SKM-1 treated with dmso at 0.1 percent for 144 hours (cell line): ENCODE measurements at regions not wholly inside any gene's neighbourhood (a gene's known extent, or its start where the extent isn't known, plus 50 kb on each side); places are given as distances from the start of the nearest gene placed in this dataset.
"Not testable (repeated sequence)": the region's sequence is repeated elsewhere in the genome, so short reads cannot be mapped to it uniquely, and the experiment has no call there.

ENCODE experiments used
- DNase-seq: peaks from one replicate; lab custom pipeline; 2025; ENCODE audit not compliant: unreplicated experiment; lab: John Stamatoyannopoulos, UW

DNA sequence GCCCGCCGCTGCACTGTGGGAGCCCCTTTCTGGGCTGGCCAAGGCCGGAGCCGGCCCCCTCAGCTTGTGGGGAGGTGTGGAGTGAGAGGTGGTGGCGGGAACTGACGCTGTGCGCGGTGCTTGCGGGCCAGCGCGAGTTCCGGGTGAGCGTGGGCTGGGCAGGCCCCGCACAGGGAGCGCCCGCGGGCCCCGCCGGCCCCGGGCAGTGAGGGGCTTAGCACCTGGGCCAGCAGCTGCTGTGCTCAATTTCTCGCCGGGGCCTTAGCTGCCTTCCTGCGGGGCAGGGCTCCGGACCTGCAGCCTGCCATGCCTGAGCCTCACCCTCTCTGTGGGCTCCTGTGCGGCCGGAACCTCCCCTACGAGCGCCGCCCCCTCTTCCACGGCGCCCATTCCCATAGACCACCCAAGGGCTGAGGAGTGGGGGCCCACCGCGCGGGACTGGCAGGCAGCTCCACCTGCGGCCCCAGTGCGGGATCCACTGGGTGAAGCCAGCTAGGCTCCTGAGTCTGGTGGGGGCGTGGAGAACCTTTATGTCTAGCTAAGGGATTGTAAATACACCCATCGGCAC lies 1062.6 kb downstream of the TDRD15 start:
- not testable (repeated sequence) for DNase-seq

DNA sequence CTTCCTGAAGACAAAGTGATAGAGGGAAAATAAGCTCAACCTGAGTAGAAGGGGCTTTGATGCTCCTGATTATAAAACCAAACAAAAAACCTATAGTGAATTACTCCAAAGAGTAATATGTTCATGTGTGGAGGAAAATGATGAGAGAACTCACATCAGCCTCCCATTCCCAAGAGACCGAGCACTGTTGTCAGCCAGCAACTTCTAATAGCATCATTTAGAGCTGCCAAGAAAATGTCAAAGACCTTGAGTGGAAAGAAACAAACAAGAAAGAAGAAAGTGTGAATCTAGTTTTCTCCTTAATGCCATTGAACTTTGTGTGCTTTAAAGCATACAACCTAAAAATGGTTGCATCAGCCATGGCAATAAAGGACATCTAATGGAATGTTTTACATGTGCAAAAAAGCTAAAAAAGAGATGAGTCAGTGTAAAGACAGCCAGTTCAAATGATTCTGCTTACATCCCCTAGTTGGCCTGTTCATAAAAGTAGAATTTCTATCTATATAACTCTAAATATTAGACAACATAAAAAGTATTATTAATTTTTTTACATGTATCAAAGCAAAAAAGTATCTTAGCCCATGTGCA lies 1066.2 kb downstream of the TDRD15 start:
- DNase-seq: no peak

DNA sequence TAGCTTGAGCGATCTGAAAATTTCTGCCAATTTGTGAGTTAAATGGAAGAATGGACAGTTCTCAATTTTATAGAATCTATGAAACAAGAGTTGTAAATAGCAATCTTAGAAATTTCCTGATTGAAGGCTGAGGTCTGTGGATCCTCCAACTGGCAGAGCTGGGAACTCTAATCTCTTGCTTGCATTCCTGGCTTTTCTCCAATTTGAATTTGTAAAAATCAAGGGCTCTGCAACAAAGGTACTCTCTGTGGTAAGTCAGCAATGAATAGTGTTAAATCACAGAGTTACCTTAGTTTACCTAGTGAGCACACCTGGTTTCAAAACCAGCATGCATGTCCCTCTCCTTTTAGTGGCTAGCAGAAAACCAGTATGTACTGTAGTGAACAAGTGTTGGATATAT lies 1070.5 kb downstream of the TDRD15 start:
- no peak for DNase-seq

DNA sequence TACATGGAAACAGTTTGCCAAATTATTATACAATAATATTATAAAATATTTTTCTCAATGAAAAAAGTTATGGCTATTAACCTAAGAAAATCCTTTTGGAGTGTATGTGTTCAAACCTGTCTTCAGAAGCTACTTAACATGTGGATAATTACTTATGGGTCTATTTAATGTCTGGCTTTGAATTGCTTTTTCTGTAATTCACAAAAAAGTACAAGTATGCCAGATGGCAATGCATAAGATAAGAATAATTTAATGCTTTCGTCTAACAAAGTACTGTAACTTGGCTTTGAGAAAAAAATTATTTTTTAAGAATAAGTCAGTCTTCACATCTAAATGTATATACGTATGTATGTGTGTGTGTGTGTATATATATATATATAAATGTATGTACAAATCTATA lies 1073.0 kb downstream of the TDRD15 start:
- no peak for DNase-seq

DNA sequence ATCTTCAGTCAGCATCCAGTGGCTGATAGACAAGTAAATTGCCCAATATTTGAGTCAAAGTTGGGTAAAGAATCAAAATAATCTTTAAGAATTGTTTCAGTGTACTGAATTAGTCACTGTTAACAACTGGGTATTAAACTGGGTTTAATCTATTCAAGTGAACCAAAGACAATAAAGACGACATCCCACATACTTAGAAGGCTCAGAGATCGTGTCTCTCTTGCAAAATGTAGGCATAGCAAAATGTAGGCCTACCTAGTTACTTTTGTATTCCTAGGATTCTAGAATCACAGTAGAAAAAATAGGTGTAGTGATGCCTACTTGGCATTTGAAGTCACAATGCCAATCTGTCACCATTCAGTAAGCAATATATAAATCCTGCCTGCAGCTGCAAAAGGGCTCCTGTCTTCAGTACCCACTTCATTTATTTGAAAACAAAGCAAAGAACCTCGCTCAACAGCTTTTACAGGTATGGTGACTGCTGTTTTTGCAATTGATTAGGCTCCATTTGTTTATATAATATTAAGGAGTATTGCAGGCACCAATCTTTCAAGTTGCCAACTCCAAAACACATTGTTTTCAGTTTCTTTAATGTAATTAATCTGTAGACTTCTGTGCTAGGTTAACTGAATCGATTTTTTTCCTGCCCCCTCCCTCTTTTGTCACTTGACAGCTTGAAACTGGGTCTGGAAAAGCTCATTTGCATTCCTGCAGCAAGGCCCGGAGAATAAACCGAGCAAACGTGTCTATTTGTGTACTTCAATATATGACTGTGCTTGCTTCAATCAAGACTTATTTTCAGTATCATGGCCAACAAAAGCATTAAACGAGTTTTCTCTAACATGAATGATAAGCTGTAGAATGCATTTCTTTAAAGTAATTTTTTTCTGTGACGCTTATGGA lies 1074.9 kb downstream of the TDRD15 start:
- no peak for DNase-seq

DNA sequence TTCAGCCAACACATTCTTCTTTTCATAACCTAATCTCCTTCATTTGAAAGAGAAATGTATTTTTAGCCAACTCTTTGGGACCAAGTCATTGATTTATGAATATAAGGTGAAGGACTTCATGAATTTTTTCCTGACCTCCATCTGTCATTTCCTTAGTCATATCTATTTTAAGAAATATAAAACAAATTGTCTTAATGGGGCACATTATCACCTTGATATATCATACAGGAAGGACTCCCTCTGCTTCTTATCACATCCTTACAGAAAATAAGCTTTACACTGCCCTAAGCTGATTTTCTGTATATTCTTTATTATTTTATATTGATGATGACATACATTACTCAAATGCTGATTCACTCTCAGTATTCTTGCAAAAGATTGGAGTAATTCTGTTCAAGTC lies 1076.2 kb downstream of the TDRD15 start:
- no peak for DNase-seq

DNA sequence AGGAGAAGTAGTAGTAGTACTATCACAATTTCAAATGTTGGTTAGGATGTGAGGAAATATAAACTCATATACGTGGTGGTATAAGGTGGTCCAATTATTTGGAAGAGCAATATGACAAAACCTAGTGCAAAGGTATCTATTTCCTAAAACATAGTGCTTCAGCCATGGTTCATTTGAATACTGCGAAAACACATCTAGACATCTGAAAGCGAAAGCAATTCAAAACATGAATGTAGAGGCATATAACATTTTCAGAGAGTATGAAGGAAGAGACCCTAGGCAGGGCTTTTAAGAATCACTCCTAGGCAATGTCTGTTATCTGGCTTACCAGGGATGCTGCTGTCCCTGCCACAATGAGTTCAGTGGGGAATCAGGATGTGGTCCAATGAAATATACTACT lies 1085.8 kb downstream of the TDRD15 start:
- no peak for DNase-seq

DNA sequence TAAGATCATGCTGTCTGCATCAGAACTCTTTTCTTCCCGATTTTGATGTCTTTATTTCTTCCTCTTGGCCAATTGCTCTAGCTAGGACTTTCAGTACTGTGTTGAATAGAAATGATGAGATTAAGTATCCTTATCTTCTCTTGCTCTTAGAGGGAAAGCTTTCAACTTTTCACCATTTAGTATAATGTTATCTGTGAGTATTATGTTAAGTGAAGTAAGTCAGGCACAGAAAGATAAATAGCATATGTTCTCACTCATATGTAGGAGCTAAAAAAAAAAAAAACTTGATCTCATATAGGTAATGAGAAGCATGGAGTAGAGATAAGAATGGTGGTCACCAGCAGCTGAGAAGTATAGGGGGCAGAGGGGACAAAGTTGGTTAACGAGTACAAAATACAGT lies 1089.5 kb downstream of the TDRD15 start:
- no peak for DNase-seq

DNA sequence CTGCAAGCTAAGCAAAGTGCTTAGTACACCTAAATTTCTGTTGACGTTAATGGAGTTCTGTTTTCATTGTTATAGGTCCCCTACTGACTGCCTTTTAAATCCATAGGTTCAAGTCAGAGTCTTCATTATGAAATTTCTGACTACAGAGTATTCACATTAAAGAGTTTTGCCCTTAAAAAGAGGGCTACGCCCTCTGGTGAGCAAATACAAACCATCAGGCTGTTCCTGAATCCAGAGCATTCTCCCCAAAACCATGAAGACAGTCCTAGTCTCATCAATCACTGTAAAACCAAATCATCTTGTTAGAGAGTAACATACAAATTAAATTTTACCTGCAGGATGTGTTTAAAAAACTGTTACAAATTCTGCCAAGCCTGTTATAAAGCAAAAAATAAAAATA lies 1091.7 kb downstream of the TDRD15 start:
- no peak for DNase-seq

DNA sequence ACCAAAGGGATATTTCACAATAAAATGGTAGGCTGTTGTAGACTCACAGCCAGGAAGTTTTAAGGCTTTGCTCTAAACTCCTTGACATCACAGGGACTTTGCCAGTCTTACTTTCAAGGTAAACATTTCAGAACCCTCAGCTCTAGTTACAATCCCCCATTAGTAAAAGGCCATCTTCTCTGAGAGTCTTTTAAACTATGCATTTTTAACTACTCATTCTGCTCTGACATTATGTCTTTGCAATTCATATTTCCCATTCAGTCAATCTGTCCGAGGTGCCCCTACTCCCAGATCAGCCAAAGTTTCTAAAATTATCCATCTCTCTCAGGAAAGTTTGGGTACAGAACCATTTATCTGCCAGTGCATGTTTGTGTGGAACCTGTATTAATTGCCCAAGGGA lies 1094.1 kb downstream of the TDRD15 start:
- no peak for DNase-seq

DNA sequence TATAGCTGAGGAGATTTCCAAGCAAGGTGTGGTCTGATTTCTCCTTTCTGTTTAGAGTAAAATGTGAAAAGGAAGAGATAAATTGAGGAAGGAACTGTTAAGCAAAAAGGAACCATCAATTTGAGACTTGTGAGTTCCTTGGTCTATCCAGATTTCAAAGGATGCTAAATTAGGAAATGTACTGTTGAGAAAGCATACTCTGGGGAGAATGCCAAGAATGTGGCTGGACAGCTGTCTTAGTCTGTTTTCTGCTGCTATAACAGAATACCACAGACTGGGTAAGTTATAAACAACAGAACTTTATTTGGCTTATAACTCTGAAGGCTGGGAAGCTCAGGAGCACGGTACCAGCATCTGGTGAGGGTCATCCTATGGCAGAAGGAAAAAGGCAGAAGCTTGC lies 1097.2 kb downstream of the TDRD15 start:
- DNase-seq: peak; percentile 53

DNA sequence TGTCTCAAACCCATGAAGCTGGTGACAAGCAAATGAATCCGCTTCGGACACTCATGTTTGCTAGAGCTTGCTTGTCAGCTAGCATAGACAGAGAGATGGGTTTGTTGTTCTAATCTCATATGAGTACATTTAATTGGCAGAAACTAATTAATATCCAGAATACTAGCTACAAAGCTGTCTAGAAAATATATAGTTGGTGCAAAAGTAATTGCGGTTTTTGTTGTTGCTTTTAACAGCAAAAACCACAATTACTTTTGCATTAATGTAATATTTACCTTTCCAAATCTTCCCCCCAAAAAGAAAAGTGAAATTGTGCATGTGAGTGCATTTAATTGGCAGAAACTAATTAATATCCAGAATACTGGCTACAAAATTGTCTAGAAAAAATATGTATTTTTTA lies 1115.2 kb downstream of the TDRD15 start:
- no peak for DNase-seq

DNA sequence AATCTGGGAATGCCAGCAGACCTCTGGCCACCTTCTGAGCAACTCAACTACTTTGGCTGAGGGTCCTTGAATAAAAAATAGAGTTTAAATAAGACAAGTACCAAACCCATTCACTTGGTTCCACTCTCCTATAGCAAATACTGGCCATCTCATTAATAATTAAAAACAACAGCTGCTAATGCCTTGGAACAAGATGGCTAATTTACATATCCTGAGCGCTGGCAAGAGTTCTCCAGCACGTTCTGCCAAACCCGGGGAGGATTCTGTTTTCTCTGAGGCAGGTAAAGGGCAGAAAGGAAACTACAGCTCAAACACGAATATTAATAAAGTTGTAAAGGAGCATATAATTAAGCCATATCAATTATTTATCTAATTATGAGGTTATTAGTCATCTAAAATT lies 1123.7 kb downstream of the TDRD15 start:
- no peak for DNase-seq

DNA sequence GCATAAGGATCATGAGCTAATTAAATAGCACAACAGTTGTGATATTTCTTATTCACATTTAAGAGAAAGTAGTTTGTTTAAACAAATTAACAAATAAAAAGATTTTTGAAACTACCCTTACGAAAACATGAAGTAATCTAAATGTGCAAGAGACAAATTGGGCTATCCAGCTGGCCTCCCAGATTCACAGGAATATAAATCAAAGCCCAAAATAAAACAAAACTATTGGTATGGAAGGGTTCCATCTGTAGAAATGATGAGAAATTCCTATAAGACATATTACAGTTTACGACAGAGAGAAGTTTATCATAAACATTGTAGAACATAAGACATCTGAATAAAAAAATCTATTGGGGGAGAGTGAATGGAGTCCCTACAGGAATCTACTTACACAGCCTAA lies 1125.1 kb downstream of the TDRD15 start:
- no peak for DNase-seq

DNA sequence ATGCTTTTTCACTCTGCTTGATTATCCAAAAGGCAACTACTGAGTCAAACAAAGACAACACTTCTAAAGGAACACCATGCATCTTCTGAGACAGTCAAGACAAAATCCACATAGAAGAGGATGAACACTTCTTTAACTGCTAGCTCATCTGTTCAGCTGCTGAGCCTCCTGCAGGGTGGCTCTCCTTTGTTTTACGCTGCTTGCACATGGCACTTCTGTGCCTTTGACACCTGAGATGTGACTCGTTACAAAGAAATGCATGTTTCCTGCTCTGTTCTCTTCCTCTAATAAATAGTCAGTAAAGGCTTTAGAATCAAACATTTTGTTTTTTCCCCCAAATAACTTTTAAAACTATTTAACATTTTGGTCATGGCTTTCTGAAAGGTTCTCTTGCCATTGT lies 1129.4 kb downstream of the TDRD15 start:
- no peak for DNase-seq

DNA sequence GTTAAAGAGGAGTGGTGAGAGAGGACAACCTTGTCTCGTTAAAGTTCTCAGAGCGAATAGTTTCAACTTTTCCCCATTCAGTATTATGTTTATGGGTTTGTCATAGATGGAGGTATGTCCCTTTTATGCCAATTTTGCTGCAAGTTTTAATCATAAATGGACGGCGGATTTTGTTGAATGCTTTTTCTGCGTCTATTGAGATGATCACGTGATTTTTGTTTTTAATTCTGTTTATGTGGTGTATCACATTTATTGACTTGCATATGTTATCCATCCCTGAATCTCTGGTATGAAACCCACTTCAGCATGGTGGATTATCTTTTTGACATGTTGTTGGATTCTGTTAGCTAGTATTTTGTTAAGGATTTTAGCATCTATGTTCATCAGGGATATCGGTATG lies 1123.8 kb upstream of the KLHL29 start:
- no peak for DNase-seq

DNA sequence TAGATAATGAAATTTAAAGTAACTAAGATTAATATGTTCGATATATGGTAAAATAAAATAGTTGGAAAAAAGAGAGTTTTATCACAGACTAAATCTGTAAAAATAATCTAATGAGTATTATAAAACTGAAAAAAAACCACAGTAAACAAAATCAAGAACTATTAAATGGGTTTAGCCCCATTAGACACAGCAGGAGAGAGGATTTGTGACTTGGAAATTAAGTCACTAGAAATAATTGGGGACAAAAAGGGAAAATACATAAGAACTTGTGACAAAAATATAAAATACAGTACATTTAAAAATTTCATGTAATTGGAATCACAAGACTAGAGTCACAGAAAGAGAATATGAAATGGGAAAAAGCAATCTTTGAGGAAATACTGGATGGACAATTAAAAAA lies 1114.6 kb upstream of the KLHL29 start:
- no peak for DNase-seq

DNA sequence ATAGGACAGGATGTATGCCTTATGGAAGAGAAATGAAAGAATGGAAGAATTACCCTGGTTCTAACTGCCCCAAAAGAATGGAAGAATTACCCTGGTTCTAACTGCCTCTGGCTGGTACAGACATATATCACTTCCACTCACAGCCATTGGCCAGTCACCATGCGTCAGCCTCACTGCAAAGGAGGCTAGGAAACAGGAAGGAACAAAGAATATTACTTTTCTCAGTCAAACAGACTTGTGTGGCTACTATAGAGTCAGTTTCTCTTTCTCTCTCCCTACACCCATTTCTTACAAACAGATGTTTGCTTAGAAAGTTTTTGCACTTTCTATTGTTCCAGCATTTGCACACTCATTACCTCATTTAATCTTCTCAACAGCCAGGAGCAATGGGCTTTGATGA lies 1111.1 kb upstream of the KLHL29 start:
- no peak for DNase-seq

DNA sequence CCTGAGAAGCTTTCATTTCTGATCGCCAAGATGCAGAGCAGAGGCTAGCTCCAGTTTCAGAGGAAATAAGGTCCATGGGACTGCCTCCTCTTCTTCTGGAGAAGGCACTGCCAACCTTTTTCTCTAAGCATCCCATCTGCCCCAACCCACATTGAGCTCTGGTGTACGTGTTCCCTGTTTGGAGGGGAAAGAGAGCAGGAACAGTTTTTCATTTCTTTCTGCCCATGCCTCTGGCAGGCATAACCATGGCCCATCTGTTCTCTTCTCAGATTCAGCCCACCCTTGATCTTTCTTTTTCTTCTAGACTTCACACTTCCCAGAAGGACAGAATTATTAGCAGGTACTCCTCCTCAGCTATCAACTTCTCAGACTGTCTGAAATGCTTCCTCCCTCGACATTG lies 1110.3 kb upstream of the KLHL29 start:
- no peak for DNase-seq

DNA sequence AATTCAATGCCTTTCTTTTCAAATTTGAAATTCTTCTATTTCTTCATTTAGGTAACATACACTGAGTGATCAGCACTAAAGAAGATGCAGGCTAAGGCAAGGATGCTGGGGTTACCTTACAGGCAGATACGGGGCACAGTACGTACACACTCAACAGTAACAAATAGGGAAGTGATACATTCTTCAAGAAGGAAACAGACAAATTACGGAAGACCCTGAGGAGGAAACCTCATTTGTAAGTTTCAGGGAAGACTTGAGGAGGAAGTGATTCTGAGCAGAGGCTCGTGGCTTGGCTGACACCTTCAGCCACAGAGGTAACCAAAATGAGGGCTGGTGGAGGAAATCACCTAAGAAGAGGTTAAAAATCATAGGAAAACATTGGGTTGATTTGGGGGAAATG lies 1108.3 kb upstream of the KLHL29 start:
- DNase-seq: peak; percentile 73

DNA sequence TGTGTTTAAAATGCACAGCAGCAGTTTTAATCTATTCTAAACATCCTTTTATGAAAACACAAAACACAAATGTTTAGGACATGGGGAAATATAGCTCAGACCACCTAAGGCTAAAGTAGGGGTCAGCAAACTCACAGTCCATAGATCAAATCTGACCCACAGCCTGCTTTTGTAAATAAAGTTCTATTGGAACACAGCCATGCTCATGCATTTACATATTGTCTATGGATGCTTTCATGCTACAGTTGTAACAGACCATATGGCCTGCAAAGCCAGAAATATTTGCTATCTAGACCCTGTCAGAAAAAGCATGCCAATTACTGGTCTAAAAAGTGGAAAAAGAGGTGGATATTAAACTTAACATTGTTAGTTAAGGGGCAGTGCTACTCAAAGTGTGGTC lies 1105.4 kb upstream of the KLHL29 start:
- no peak for DNase-seq

DNA sequence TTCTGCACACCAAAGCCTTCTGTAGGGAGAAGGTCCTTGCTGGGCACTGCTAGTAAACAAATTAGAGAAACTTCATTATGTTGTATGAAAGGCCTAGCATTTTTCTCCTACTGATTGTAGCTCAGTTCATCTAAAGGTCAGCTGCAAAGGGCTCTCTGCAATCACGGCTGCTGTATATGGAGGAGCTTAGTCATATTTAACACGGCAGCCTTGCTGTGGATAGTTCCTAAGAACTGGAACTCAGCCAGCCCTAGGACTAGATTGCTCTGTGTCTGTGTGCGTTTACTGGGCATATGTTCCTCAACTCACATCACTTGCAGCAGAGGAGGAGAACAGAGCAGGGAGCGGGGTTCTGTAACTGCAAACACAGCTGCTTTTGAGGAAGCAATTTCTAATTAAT lies 1103.9 kb upstream of the KLHL29 start:
- DNase-seq: peak; percentile 19
